Suprapubic skin (tissue), 4 donors: ENCODE measurements at regions not wholly inside any gene's neighbourhood (a gene's known extent, or its start where the extent isn't known, plus 50 kb on each side); places are given as distances from the start of the nearest gene placed in this dataset.

Experiments used
- POLR2A ChIP-seq, 2 donors: fragments of 450-650 bp; IDR thresholded peaks; one replicate each; pipeline ENCODE4 v1.6.1; 2017; ENCODE audit warnings: antibody characterized with exemption in 2 of 2, mild to moderate bottlenecking in 2 of 2, moderate library complexity in 2 of 2
- POLR2AphosphoS5 ChIP-seq, 3 donors: sonication (generic); formaldehyde crosslinking; IDR thresholded peaks; one replicate each; pipeline ENCODE4 v1.6.1; 2017; ENCODE audit warnings: antibody characterized with exemption in 3 of 3
- TF ChIP-seq, protein P1 (sequence below), 2 donors: fragments of 200-600 bp in 1 of 2; fragments of 450-650 bp in 1 of 2; sonication (generic) in 1 of 2; IDR thresholded peaks; one replicate each; pipeline ENCODE4 v1.5.1; 2016 to 2019; ENCODE audit warnings: antibody characterized with exemption in 2 of 2, mild to moderate bottlenecking in 1 of 2, moderate library complexity in 1 of 2

DNA sequence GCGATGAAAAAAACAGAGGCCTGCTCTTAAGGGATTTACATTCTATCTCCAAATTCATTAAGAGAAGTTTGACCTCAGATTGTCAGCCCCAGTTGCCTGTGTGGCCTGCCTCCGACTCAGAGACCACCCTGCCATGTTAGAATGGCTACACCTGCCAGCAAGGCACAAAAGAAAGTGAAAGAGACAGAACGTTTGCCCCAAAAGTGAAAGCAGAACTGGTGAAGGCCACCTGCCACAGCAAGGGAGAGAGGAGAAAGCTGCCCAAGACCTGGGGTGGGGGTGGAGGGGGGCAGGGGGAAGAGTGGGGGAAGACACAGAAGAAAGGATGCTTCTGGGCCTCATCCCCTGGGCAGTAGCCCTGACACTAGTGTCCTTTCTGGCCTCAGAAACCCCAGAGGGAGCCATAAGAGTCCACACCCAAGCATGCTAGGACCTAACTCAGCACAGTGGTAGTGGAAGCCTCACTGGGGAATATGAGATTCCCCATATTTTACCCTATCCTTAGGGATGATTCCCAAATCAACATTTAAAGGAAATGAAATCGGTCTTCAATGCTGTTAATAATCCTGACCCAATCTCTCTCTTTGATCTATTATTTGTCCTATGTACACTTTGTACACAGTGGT is 389.7 kb downstream of the TXNL1 start:
- TF ChIP-seq, protein P1, sequence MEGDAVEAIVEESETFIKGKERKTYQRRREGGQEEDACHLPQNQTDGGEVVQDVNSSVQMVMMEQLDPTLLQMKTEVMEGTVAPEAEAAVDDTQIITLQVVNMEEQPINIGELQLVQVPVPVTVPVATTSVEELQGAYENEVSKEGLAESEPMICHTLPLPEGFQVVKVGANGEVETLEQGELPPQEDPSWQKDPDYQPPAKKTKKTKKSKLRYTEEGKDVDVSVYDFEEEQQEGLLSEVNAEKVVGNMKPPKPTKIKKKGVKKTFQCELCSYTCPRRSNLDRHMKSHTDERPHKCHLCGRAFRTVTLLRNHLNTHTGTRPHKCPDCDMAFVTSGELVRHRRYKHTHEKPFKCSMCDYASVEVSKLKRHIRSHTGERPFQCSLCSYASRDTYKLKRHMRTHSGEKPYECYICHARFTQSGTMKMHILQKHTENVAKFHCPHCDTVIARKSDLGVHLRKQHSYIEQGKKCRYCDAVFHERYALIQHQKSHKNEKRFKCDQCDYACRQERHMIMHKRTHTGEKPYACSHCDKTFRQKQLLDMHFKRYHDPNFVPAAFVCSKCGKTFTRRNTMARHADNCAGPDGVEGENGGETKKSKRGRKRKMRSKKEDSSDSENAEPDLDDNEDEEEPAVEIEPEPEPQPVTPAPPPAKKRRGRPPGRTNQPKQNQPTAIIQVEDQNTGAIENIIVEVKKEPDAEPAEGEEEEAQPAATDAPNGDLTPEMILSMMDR (IDR thresholded peaks at IDR 0.05), result no peak
- TF ChIP-seq POLR2A (IDR thresholded peaks at IDR 0.05) (no peak), POLR2AphosphoS5 (IDR thresholded peaks at IDR 0.05) (no peak)
